Glutamatergic neuron (in vitro differentiated cells): ENCODE measurements at regions not wholly inside any gene's neighbourhood (a gene's known extent, or its start where the extent isn't known, plus 50 kb on each side); places are given as distances from the start of the nearest gene placed in this dataset.

ENCODE experiments used
- DNase-seq: peaks from one replicate; pipeline ENCODE4 v3.0.0; 2022
- H3K27ac Mint-ChIP-seq: one replicate; pipeline ENCODE4 v1.8.0; 2020; ENCODE audit warnings: mild to moderate bottlenecking, mixed read lengths, inconsistent platforms; ENCODE audit not compliant: unreplicated experiment
- H3K27me3 Mint-ChIP-seq: one replicate; pipeline ENCODE4 v1.8.0; 2020; ENCODE audit warnings: mild to moderate bottlenecking, moderate library complexity, mixed read lengths, inconsistent platforms; ENCODE audit not compliant: unreplicated experiment
- H3K36me3 Mint-ChIP-seq: one replicate; pipeline ENCODE4 v1.8.0; 2020; ENCODE audit warnings: mild to moderate bottlenecking, mixed read lengths, inconsistent platforms; ENCODE audit not compliant: unreplicated experiment
- H3K4me1 Mint-ChIP-seq: one replicate; pipeline ENCODE4 v1.8.0; 2020; ENCODE audit warnings: mild to moderate bottlenecking, low read depth, mixed read lengths, inconsistent platforms; ENCODE audit not compliant: unreplicated experiment
- H3K4me3 Mint-ChIP-seq: one replicate; pipeline ENCODE4 v1.8.0; 2020; ENCODE audit warnings: mild to moderate bottlenecking, mixed read lengths, inconsistent platforms; ENCODE audit not compliant: unreplicated experiment
- H3K9me3 Mint-ChIP-seq: one replicate; pipeline ENCODE4 v1.8.0; 2020; ENCODE audit warnings: mild to moderate bottlenecking, moderate library complexity, mixed read lengths, inconsistent platforms; ENCODE audit not compliant: unreplicated experiment
- CTCF ChIP-seq: fragments of 200-600 bp; sonication (generic); IDR thresholded peaks from one replicate; pipeline ENCODE4 v1.5.0; 2021; ENCODE audit not compliant: partially characterized antibody, unreplicated experiment

GRCh38 chr22:26753125-26753862 is 95.9 kb downstream of the MIAT start:
- Mint-ChIP-seq H3K27ac (no peak overlapping the region), H3K36me3 (peaks cover 8% of the 10 kb centered on the region), H3K9me3 (peaks cover 4% of the 10 kb centered on the region), H3K4me3 (no peak overlapping the region), H3K27me3 (peaks cover 2% of the 10 kb centered on the region), H3K4me1 (no peaks in the 10 kb centered on the region)
- TF ChIP-seq CTCF: no peak
- no peak for DNase-seq

- Mint-ChIP-seq H3K36me3 (peaks cover 8% of the 10 kb centered on the region), H3K4me1 (no peaks in the 10 kb centered on the region), H3K4me3 (peak overlapping the region; percentile 20), H3K9me3 (peaks cover 4% of the 10 kb centered on the region), H3K27ac (no peak overlapping the region), H3K27me3 (peaks cover 3% of the 10 kb centered on the region)
- peak; percentile 96 for TF ChIP-seq CTCF
- DNase-seq: peak; percentile 74
These were observed 99.4 kb downstream of the MIAT start for GRCh38 chr22:26756675-26757293.

GRCh38 chr22:26757496-26757895 is 100.1 kb downstream of the MIAT start:
- peaks cover 8% of the 10 kb centered on the region for H3K36me3 Mint-ChIP-seq
- H3K9me3 Mint-ChIP-seq: peaks cover 4% of the 10 kb centered on the region
- H3K4me3 Mint-ChIP-seq: no peak overlapping the region
- no peaks in the 10 kb centered on the region for H3K4me1 Mint-ChIP-seq
- H3K27me3 Mint-ChIP-seq: peaks cover 3% of the 10 kb centered on the region
- no peak overlapping the region for H3K27ac Mint-ChIP-seq
- no peak for TF ChIP-seq CTCF
- no peak for DNase-seq

GRCh38 chr22:26762503-26763472 is 105.4 kb downstream of the MIAT start:
- Mint-ChIP-seq H3K27ac (no peak overlapping the region), H3K4me1 (no peaks in the 10 kb centered on the region), H3K27me3 (peaks cover 16% of the 10 kb centered on the region), H3K36me3 (peaks cover 6% of the 10 kb centered on the region), H3K9me3 (peaks cover 5% of the 10 kb centered on the region), H3K4me3 (no peak overlapping the region)
- DNase-seq: no peak
- no peak for TF ChIP-seq CTCF
